GM12874 (cell line): ENCODE measurements at regions not wholly inside any gene's neighbourhood (a gene's known extent, or its start where the extent isn't known, plus 50 kb on each side); places are given as distances from the start of the nearest gene placed in this dataset.

Source experiments
- TF ChIP-seq, protein P1 (sequence below): IDR thresholded peaks from 2 replicates; pipeline ENCODE4 v1.5.1; 2011; ENCODE audit warnings: low read depth, mild to moderate bottlenecking, control low read depth, low read length, moderate library complexity; ENCODE audit not compliant: insufficient read depth

DNA sequence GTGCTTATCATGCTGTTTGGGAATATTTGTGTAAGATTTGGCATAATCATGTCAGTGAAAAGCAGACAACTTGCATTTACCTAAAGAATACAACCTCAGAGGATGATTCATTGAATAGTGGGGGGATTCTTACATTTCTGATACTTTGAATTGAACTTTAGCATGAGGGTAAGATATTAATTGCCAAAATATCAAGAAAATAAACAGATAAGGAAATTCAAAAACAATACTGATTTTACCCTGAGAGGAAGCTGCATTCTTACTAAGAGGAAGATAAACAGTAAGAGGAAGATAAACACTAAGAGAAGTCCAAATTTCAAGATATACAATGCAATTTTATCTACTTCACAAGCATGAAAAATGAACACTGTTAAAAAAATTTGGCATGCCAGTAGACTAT is 2564.3 kb upstream of the PCDH20 start:
- TF ChIP-seq, protein P1, sequence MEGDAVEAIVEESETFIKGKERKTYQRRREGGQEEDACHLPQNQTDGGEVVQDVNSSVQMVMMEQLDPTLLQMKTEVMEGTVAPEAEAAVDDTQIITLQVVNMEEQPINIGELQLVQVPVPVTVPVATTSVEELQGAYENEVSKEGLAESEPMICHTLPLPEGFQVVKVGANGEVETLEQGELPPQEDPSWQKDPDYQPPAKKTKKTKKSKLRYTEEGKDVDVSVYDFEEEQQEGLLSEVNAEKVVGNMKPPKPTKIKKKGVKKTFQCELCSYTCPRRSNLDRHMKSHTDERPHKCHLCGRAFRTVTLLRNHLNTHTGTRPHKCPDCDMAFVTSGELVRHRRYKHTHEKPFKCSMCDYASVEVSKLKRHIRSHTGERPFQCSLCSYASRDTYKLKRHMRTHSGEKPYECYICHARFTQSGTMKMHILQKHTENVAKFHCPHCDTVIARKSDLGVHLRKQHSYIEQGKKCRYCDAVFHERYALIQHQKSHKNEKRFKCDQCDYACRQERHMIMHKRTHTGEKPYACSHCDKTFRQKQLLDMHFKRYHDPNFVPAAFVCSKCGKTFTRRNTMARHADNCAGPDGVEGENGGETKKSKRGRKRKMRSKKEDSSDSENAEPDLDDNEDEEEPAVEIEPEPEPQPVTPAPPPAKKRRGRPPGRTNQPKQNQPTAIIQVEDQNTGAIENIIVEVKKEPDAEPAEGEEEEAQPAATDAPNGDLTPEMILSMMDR = no peak

DNA sequence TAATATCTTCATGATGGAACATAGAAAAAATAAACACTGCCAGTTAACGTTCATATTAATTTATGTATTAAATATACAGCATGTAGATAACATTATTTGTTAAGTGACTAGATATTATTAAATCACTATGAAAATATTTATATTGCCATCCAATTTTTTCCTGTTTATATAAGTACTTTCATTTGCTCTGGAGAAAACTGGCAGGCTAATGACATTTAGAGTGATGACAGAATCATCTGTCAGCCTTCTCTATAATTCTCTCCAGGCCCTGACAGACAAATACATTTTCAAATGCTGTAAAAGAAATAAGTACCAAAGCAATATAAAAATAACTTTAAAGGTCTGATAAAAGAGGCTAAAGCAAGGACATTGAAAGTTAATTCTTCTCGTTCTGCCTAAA is 2556.7 kb upstream of the PCDH20 start:
- TF ChIP-seq, protein P1 = no peak

DNA sequence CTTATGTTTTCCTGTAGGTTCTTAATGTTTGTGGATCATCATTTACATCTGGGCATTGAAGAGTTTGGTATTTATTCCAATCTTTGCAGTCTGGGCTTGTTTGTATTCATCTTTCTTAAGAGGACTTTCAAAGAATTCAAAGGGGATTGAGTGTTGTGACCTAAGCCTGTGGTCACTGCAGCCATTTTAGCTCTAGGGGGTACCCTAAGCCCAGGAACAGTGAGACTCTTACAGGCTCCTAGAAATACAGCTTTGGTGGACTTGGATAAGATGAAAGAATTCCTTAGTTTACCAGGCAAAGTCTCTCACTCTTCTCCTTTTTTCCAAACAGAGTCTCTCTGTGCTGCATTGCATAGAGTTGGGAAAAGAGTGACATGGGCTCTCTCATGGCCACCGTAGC is 2539.0 kb upstream of the PCDH20 start:
- TF ChIP-seq, protein P1 = no peak

DNA sequence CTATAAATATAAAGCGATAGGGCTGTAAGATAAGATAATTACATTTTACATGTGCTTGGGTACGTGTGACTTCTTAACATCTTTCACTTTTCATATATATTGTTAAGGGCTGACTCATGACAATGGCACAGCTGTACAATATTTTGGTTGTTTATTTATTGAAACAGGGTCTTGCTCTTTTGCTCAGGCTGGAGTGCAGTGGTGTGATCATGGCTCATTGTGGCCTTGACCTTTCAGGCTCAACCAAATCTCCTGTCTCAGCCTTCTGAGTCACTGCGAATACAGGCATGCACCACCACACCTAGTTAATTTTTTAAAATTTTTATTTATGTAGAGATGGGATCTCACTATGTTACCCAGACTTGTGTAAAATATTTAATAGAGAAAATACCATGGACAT is 2532.4 kb upstream of the PCDH20 start:
- TF ChIP-seq, protein P1 = no peak

DNA sequence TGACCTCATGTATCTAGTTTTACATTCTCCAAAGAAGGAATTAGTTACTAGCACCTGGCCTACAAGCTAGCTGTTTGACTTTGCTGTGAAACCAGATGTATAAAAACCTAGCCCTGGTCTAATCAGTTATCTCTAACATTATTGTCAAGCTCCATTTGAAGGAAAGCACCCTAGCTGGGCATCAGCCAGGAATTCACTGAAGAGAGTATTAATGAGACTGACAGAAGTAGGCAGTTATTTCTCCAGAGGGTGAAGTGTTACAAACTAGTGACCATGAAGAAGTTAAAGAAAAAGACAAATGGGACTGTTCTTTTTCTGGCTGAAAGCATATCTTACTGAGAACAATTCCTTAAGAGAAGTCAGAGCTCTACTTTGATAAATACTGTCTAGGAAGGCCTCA is 2529.3 kb upstream of the PCDH20 start:
- TF ChIP-seq, protein P1 = no peak

DNA sequence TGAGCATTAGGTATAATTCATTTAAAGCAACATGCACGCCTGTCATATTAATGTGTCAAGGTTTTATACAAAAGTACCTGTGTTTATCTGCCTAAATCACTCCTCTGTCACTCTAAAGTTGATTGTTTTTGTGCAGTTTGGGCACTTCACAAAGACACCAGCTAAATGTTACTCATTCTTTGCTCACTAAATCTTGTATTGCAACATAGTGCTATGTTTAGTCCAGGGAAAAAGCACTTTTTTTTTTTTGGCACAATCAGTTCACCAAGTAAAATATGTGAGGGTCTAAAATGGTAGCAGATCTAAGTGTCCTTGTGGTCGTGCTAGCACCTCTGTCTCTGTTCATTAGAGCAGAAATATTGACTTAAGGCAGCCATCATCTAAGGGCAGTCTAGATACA is 2526.7 kb upstream of the PCDH20 start:
- TF ChIP-seq, protein P1 = no peak

DNA sequence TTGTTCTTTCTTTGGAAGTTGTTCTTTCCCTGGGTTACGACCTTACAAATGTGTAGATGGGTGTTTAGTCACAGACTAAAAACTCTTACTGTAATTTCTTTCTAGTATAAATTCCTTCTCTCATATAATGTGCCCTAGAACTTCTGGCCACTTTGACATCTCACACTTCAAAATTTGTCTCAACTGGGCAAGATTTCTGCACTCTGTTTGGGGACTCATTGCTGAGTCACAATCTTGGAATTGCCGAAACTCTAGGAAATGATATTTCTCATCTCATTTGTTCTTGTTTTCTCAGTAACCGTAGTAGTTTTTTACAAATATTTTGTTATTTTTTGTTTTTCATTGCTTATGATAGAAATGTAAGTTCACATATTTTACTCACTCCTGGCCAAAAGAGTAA is 2523.2 kb upstream of the PCDH20 start:
- TF ChIP-seq, protein P1 = no peak

DNA sequence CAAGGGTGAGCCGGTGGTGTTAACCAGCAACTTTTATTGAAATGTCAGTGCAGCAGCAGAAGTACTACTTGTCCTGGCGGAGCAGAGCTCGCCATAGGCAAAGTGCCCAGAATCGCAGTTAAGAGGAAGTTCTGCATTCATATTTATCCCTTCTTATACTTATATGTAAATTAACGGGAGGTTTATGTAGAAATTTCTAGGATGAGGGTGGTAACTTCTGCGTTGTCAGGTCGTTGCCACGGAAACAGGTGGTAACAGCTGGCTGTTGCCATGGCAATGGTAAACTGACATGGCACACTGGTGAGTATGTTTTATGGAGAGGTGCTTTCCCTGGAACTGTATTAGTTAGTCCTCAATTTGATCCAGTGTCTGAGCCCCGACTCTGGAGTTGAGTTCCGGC is 2494.9 kb upstream of the PCDH20 start:
- TF ChIP-seq, protein P1 = no peak
